NT2/D1 (cell line): ENCODE measurements at regions not wholly inside any gene's neighbourhood (a gene's known extent, or its start where the extent isn't known, plus 50 kb on each side); places are given as distances from the start of the nearest gene placed in this dataset.

Experiments
- SUZ12 ChIP-seq: IDR thresholded peaks from 2 replicates; pipeline ENCODE4 v1.6.1; 2011; ENCODE audit not compliant: insufficient read length, insufficient read depth; ENCODE audit errors: extremely low read depth
- YY1 ChIP-seq: IDR thresholded peaks from 2 replicates; pipeline ENCODE4 v1.6.1; 2011; ENCODE audit not compliant: insufficient read length, insufficient read depth
- ZNF274 ChIP-seq: IDR thresholded peaks from 2 replicates; pipeline ENCODE4 v1.6.1; 2011; ENCODE audit warnings: mild to moderate bottlenecking, low read depth, low read length

DNA sequence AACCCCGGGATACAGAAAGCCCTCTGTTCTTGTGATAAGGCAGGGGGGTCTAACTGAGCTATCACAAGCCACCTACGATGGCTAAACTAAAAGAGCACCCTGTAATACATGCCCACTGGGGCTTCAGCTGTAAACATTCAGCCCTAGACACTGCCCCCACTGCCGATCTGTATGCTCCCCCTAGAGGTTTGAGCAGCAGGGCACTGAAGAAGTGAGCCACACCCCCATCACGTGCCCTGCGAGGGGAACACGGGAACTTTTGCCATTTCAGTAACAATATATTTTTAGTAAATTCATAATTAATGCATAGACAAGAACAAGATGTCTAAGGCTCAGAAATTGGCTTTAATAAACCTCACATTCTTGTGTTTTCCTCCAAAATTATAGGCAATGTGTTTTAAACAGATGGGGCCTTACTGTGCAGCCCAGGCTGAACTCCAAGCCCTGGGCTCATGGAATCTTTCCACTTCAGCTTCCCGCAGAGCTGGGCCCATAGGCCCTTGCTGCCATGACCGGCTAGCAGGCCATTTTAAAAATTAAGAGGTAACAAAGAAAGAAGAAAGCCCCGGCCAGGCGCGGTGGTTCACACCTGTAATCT lies 235.3 kb upstream of the SFRP2 start:
- TF ChIP-seq SUZ12 (no peak), YY1 (no peak), ZNF274 (no peak)
